Right lobe of liver (tissue), 6 donors: ENCODE measurements at regions not wholly inside any gene's neighbourhood (a gene's known extent, or its start where the extent isn't known, plus 50 kb on each side); places are given as distances from the start of the nearest gene placed in this dataset.

ENCODE experiments used
- ATAC-seq, 4 donors: fragments of 200-7000 bp; cut with Tn5 transposase; one replicate each; pipeline ENCODE4 v1.9.1; 2020; ENCODE audit warnings: mild to moderate bottlenecking in 4 of 4, moderate library complexity in 4 of 4
- DNase-seq, 3 donors: peaks; one replicate each; pipeline ENCODE4 v3.0.0-alpha.2; 2020
- H3K27ac ChIP-seq, 3 donors: fragments of 200-600 bp; one replicate each; pipeline ENCODE4 v1.8.0; 2022
- H3K27me3 ChIP-seq, 2 donors: fragments of 200-600 bp; one replicate each; pipeline ENCODE4 v1.8.0; 2022
- H3K36me3 ChIP-seq, 4 donors: fragments of 200-600 bp; sonication (generic) in 1 of 4; one replicate each; pipeline versions ENCODE4 v1.5.1 to v1.8.0; 2017 to 2022; ENCODE audit warnings: control low read depth in 1 of 4
- H3K4me1 ChIP-seq, 4 donors: fragments of 200-600 bp; sonication (generic) in 1 of 4; one replicate each; pipeline versions ENCODE4 v1.5.1 to v1.8.0; 2017 to 2022; ENCODE audit warnings: control low read depth in 1 of 4
- H3K4me3 ChIP-seq, 3 donors: fragments of 200-600 bp; one replicate each; pipeline ENCODE4 v1.8.0; 2022
- H3K9me3 ChIP-seq, 4 donors: fragments of 200-600 bp; sonication (generic) in 1 of 4; one replicate each; pipeline versions ENCODE4 v1.5.1 to v1.8.0; 2017 to 2022; ENCODE audit warnings: control low read depth in 1 of 4
- CTCF ChIP-seq, 4 donors: fragments of 200-600 bp in 3 of 4; fragments of 450-650 bp in 1 of 4; IDR thresholded peaks; one replicate each; pipeline versions ENCODE4 v1.5.1 to v1.8.0; 2016 to 2022; ENCODE audit warnings: antibody characterized with exemption in 4 of 4, mild to moderate bottlenecking in 2 of 4
- POLR2A ChIP-seq: fragments of 450-650 bp; IDR thresholded peaks from one replicate; pipeline ENCODE4 v1.6.1; 2017; ENCODE audit warnings: antibody characterized with exemption, mild to moderate bottlenecking
- WGBS: methylation state at CpG from one replicate; pipeline ENCODE4 v1.1.6; 2018; ENCODE audit warnings: low coverage, low lambda C conversion rate; ENCODE audit not compliant: insufficient coverage; ENCODE audit errors: missing lambda C conversion rate; 5-methylcytosine and 5-hydroxymethylcytosine counted together
- intact Hi-C, 2 donors: fragments of 100-400 bp; cut with DNase I; formaldehyde crosslinking; loops; one replicate each; pipeline versions ENCODE4 v1.11.2 to v1.14.1; 2022
- donor health status: DM: no; HTN: yes; CAD: no.
- donor health status: DM: no; HTN: no; CAD: no.
- donor health status: DM: no; HTN: no; CAD: no.
- donor health status: DM: no; HTN: yes; CAD: no.
- donor health status: DM: no; HTN: yes; CAD: no.

GRCh38 chr9:88691091-88691490 is 156.1 kb downstream of the NXNL2 start:
- TF ChIP-seq CTCF (IDR thresholded peaks at IDR 0.05) = no peak
- no peak for TF ChIP-seq POLR2A
- H3K27ac ChIP-seq = no peak overlapping the region
- H3K36me3 ChIP-seq = no peaks in the 10 kb centered on the region
- H3K27me3 ChIP-seq = no peaks in the 10 kb centered on the region
- intact Hi-C loops = no loop called here
- no peaks in the 10 kb centered on the region for H3K9me3 ChIP-seq
- no peak overlapping the region for H3K4me3 ChIP-seq
- DNase-seq (no peak), ATAC-seq (peak in 1 of 4 donors; percentile 35)
- peaks cover 0 to 6% (median 0%) of the 10 kb centered on the region in 4 donors for H3K4me1 ChIP-seq
- 77% methylated on average over 2 of the region's 3 CpGs for WGBS

GRCh38 chr9:88691811-88692210 is 156.8 kb downstream of the NXNL2 start:
- TF ChIP-seq CTCF (IDR thresholded peaks at IDR 0.05) (no peak), POLR2A (no peak)

GRCh38 chr9:88692827-88693226 is 157.8 kb downstream of the NXNL2 start:
- H3K4me1 ChIP-seq = peaks cover 0 to 6% (median 0%) of the 10 kb centered on the region in 4 donors
- ATAC-seq (no peak), DNase-seq (no peak)
- H3K27ac ChIP-seq = no peak overlapping the region
- intact Hi-C loops = no loop called here
- no peaks in the 10 kb centered on the region for H3K27me3 ChIP-seq
- no peaks in the 10 kb centered on the region for H3K36me3 ChIP-seq
- H3K4me3 ChIP-seq = no peak overlapping the region
- 100% methylated on average over 1 of the region's 2 CpGs for WGBS
- no peaks in the 10 kb centered on the region for H3K9me3 ChIP-seq
- no peak for TF ChIP-seq POLR2A
- TF ChIP-seq CTCF (IDR thresholded peaks at IDR 0.05) = no peak

More at GRCh38 chr9:88691811-88692210, 156.8 kb downstream of the NXNL2 start:
- WGBS = 76% methylated on average over 2 of the region's 2 CpGs
- intact Hi-C loops = no loop called here
- Histone ChIP-seq H3K4me3 (no peak overlapping the region), H3K9me3 (no peaks in the 10 kb centered on the region), H3K27ac (no peak overlapping the region), H3K36me3 (no peaks in the 10 kb centered on the region), H3K27me3 (no peaks in the 10 kb centered on the region), H3K4me1 (peaks cover 0 to 6% (median 0%) of the 10 kb centered on the region in 4 donors)
- DNase-seq (no peak), ATAC-seq (no peak)

GRCh38 chr9:88694625-88695024 is 159.6 kb downstream of the NXNL2 start:
- no peaks in the 10 kb centered on the region for H3K9me3 ChIP-seq
- no peak for TF ChIP-seq POLR2A
- no peak for TF ChIP-seq CTCF (IDR thresholded peaks at IDR 0.05)
- H3K36me3 ChIP-seq = no peaks in the 10 kb centered on the region
- DNase-seq = no peak
- no peak overlapping the region for H3K27ac ChIP-seq
- no peak overlapping the region for H3K4me3 ChIP-seq
- H3K27me3 ChIP-seq = no peaks in the 10 kb centered on the region
- H3K4me1 ChIP-seq = peaks cover 0 to 5% (median 0%) of the 10 kb centered on the region in 4 donors
- peak in 1 of 4 donors; percentile 67 for ATAC-seq
- intact Hi-C loops = no loop called here
- WGBS = 60% methylated on average over 7 of the region's 12 CpGs

GRCh38 chr9:88696501-88696900 is 161.5 kb downstream of the NXNL2 start:
- Histone ChIP-seq H3K27ac (no peak overlapping the region), H3K4me1 (no peaks in the 10 kb centered on the region), H3K9me3 (no peaks in the 10 kb centered on the region), H3K27me3 (no peaks in the 10 kb centered on the region), H3K36me3 (no peaks in the 10 kb centered on the region), H3K4me3 (no peak overlapping the region)
- intact Hi-C loops = no loop called here
- WGBS = no CpG with 5 or more reads among the region's 9 CpGs
- ATAC-seq (no peak), DNase-seq (no peak)
- TF ChIP-seq POLR2A (no peak), CTCF (IDR thresholded peaks at IDR 0.05) (no peak)
